LNCAP (cell line): ENCODE measurements at regions not wholly inside any gene's neighbourhood (a gene's known extent, or its start where the extent isn't known, plus 50 kb on each side); places are given as distances from the start of the nearest gene placed in this dataset.

Source experiments
- TF ChIP-seq, protein P1 (sequence below): fragments of 450-650 bp; IDR thresholded peaks from 2 replicates; pipeline ENCODE4 v1.5.1; 2017; ENCODE audit warnings: mild to moderate bottlenecking

DNA sequence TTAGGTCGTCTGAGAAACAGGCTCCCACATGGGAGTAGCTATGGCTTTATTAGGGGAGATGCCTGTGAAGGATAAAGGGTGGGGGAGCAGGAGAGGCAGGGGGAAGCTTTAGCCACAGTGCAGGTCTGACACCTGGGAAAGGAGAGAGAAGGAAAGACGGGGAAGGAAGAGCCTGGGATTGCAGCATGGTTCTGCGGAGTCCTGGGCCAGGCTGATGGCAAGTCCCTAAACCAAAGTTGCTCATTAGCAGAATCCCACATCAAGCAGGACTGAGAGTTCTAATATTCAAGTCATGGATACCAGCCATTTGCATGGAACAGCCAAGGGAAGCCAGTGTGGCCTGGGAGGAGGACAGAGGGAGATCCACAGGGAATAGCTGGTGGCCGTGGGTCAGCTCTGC, 414.8 kb downstream of the RPS24 start:
- TF ChIP-seq, protein P1, sequence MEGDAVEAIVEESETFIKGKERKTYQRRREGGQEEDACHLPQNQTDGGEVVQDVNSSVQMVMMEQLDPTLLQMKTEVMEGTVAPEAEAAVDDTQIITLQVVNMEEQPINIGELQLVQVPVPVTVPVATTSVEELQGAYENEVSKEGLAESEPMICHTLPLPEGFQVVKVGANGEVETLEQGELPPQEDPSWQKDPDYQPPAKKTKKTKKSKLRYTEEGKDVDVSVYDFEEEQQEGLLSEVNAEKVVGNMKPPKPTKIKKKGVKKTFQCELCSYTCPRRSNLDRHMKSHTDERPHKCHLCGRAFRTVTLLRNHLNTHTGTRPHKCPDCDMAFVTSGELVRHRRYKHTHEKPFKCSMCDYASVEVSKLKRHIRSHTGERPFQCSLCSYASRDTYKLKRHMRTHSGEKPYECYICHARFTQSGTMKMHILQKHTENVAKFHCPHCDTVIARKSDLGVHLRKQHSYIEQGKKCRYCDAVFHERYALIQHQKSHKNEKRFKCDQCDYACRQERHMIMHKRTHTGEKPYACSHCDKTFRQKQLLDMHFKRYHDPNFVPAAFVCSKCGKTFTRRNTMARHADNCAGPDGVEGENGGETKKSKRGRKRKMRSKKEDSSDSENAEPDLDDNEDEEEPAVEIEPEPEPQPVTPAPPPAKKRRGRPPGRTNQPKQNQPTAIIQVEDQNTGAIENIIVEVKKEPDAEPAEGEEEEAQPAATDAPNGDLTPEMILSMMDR, result no peak

GRCh38 chr10:78448994-78449418, 415.3 kb downstream of the RPS24 start:
- TF ChIP-seq, protein P1, result no peak

DNA sequence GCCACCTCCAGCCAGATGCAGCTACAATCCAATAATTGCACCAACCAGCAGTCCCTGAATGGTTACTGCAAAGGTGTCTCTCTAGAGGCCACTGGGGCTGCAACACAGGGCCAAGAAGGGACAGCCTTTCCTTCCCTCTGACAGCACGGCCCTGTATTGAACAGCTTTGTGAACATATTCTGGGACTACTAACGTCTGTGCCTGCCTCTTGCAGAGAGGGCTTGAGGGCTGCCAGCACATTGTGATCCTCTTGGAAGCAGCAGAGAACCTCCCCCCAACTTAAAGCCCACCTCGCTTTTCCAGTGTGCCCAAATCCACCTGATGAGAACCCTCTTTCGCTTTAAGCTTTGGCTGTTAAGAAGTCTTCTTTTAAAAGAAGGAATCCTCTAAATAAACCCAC, 415.9 kb downstream of the RPS24 start:
- TF ChIP-seq, protein P1, result no peak

DNA sequence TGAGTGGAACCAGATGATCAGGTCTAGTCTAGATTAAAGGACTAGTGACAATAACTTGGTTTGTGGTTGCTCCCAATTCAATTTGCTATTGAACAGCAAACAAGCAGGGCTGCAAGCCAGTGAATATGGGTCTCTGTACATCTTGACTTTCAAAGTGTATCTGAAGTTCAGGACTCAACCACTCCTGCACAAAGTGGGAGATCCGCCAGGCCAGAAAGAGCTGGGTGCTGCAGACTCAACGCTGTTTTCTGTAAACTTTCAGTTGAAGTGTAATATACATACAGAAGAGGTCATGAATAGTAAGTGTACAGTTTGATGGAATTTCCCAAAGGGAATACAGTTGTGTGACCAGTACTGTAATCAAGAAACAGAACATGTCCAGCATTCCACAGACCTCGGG, 416.6 kb downstream of the RPS24 start:
- TF ChIP-seq, protein P1, result no peak

- TF ChIP-seq, protein P1, result no peak
These were observed 417.3 kb downstream of the RPS24 start for GRCh38 chr10:78450807-78451485.

DNA sequence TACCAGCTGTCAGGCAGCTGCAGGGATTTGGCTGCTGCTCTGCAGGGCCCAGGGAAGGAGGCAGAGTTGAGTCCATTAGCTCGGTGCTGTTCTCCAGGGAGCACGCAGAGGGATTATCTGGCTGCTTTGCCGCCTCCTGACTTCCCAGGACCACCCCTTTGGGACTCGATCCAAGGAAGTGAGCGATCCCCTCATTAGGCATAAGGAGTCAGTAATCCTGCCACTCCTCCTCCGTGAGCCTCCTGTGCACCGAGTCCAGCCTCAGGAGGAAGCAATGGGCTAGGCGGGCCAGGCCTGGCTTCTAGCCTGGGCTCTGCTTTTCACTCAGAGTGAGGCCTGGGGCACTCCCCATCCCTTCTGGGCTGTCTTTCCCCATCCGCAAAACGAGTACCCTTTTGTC, 417.9 kb downstream of the RPS24 start:
- TF ChIP-seq, protein P1, result no peak

DNA sequence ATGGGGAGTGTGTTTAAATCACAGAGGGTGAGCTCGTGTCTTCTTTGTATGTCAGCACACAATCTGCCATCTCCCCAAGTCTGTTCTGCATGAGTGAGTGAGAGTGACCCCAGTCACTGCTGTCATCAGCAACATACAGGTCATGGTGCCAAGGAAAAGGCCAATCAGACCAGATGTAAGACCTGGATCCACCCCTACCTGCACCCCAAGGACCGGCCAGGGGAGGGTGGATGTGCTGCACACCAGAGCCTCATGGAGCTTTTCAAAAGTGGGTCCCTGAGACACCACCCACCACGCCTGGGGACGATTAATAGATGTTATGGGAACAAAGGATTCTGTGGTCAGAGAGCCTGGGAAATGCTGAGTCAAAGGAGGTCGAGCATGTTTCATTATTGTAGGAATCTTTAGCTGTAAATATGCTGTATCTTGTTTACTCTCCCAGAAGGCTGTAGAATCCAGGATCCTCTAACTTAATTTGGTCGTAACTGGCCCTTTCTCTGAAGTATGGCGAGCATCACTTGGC, 420.5 kb downstream of the RPS24 start:
- TF ChIP-seq, protein P1, result no peak
